DND-41 (cell line): ENCODE measurements at regions not wholly inside any gene's neighbourhood (a gene's known extent, or its start where the extent isn't known, plus 50 kb on each side); places are given as distances from the start of the nearest gene placed in this dataset.

Experiments used
- ATAC-seq: fragments of 200-7000 bp; cut with Tn5 transposase; 3 replicates; pipeline ENCODE4 v1.9.1; 2021; ENCODE audit warnings: low read depth; ENCODE audit not compliant: insufficient read depth
- DNase-seq: peaks from one replicate; pipeline ENCODE4 v3.0.0-alpha.2; 2020
- H2AFZ ChIP-seq: 2 replicates; pipeline ENCODE4 v1.6.0; 2012; ENCODE audit warnings: low read depth, low read length
- H3K27ac ChIP-seq: 2 replicates; pipeline ENCODE4 v1.5.1; 2012; ENCODE audit warnings: low read length, inconsistent platforms
- H3K27me3 ChIP-seq: fragments of 200-600 bp; sonication (generic); 2 replicates; pipeline ENCODE4 v1.6.0; 2012; ENCODE audit warnings: low read length, mild to moderate bottlenecking, inconsistent platforms; ENCODE audit not compliant: insufficient read depth, poor library complexity
- H3K36me3 ChIP-seq: 2 replicates; pipeline ENCODE4 v1.5.1; 2012; ENCODE audit warnings: low read length, inconsistent platforms; ENCODE audit not compliant: insufficient read depth
- H3K4me1 ChIP-seq: 2 replicates; pipeline ENCODE4 v1.5.1; 2012; ENCODE audit warnings: mild to moderate bottlenecking, low read length; ENCODE audit not compliant: insufficient read depth
- H3K4me2 ChIP-seq: 2 replicates; pipeline ENCODE4 v1.6.0; 2012; ENCODE audit warnings: mild to moderate bottlenecking, moderate library complexity, low read length, inconsistent platforms; ENCODE audit not compliant: insufficient read depth
- H3K4me3 ChIP-seq, 2 experiments: fragments of 200-600 bp in 1 of 2; shearing (Covaris generic) in 1 of 2; 2 replicates each; pipeline ENCODE4 v1.5.1; 2012 to 2016; ENCODE audit warnings: inconsistent platforms in 2 of 2, low read length in 2 of 2, mild to moderate bottlenecking in 2 of 2, low read depth in 1 of 2, moderate library complexity in 1 of 2
- H3K79me2 ChIP-seq: 2 replicates; pipeline ENCODE4 v1.6.0; 2012; ENCODE audit warnings: low read length, inconsistent platforms; ENCODE audit not compliant: insufficient read depth
- H3K9ac ChIP-seq: 2 replicates; pipeline ENCODE4 v1.6.0; 2012; ENCODE audit warnings: low read depth, mild to moderate bottlenecking, inconsistent platforms, low read length, moderate library complexity
- H3K9me3 ChIP-seq: 2 replicates; pipeline ENCODE4 v1.5.1; 2012; ENCODE audit warnings: low read length, moderate library complexity, mild to moderate bottlenecking, inconsistent platforms; ENCODE audit not compliant: insufficient read depth, severe bottlenecking
- H4K20me1 ChIP-seq: 2 replicates; pipeline ENCODE4 v1.6.0; 2012; ENCODE audit warnings: low read length; ENCODE audit not compliant: insufficient read depth
- EZH2 ChIP-seq: IDR thresholded peaks from 3 replicates; pipeline ENCODE4 v1.6.1; 2012; ENCODE audit warnings: borderline replicate concordance, low read depth, mild to moderate bottlenecking, moderate library complexity, low read length, inconsistent platforms; ENCODE audit not compliant: severe bottlenecking
- TF ChIP-seq, protein P1 (sequence below): IDR thresholded peaks from 2 replicates; pipeline ENCODE4 v1.5.1; 2012; ENCODE audit warnings: borderline replicate concordance, low read length, moderate library complexity, mild to moderate bottlenecking; ENCODE audit not compliant: poor library complexity, severe bottlenecking; ENCODE audit errors: extremely low read depth

GRCh38 chr20:22844959-22845358 lies 190.2 kb upstream of the SSTR4 start:
- DNase-seq (no peak), ATAC-seq (no peak)
- H3K79me2 ChIP-seq = no peaks in the 10 kb centered on the region
- no peak overlapping the region for H3K4me2 ChIP-seq
- H4K20me1 ChIP-seq = no peaks in the 10 kb centered on the region
- TF ChIP-seq EZH2 = no peak
- TF ChIP-seq, protein P1, sequence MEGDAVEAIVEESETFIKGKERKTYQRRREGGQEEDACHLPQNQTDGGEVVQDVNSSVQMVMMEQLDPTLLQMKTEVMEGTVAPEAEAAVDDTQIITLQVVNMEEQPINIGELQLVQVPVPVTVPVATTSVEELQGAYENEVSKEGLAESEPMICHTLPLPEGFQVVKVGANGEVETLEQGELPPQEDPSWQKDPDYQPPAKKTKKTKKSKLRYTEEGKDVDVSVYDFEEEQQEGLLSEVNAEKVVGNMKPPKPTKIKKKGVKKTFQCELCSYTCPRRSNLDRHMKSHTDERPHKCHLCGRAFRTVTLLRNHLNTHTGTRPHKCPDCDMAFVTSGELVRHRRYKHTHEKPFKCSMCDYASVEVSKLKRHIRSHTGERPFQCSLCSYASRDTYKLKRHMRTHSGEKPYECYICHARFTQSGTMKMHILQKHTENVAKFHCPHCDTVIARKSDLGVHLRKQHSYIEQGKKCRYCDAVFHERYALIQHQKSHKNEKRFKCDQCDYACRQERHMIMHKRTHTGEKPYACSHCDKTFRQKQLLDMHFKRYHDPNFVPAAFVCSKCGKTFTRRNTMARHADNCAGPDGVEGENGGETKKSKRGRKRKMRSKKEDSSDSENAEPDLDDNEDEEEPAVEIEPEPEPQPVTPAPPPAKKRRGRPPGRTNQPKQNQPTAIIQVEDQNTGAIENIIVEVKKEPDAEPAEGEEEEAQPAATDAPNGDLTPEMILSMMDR = no peak
- H3K4me3 ChIP-seq = no peak overlapping the region
- H2AFZ ChIP-seq = no peak overlapping the region
- H3K9ac ChIP-seq = no peak overlapping the region
- H3K4me1 ChIP-seq = no peaks in the 10 kb centered on the region
- no peaks in the 10 kb centered on the region for H3K36me3 ChIP-seq
- H3K27me3 ChIP-seq = no peaks in the 10 kb centered on the region
- H3K27ac ChIP-seq = no peak overlapping the region
- H3K9me3 ChIP-seq = no peaks in the 10 kb centered on the region

DNA sequence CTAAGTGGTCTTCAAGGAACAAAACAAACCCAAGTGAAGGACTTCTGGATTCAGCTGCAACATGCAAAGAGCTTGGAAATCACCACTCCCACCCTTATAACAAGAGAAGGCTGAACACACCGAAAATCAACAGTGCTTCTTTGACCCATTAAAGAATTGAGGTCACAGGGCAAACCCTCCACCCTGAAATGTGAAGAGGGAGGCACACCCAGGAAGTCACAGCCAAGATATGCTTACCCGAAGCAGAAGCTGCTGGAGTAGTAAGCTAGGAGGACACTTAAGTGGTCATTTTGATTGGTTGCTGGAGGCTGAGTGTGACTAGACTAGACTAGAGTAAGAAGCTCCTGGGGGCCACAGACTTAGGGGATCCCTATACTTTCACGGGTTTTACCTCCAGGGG lies 188.2 kb upstream of the SSTR4 start:
- H3K36me3 ChIP-seq = no peaks in the 10 kb centered on the region
- no peak overlapping the region for H3K27ac ChIP-seq
- H3K9ac ChIP-seq = no peak overlapping the region
- no peak overlapping the region for H3K4me3 ChIP-seq
- no peaks in the 10 kb centered on the region for H3K79me2 ChIP-seq
- ATAC-seq (no peak), DNase-seq (no peak)
- H3K4me2 ChIP-seq = no peak overlapping the region
- no peaks in the 10 kb centered on the region for H3K4me1 ChIP-seq
- H3K27me3 ChIP-seq = no peaks in the 10 kb centered on the region
- no peaks in the 10 kb centered on the region for H3K9me3 ChIP-seq
- H4K20me1 ChIP-seq = no peaks in the 10 kb centered on the region
- TF ChIP-seq, protein P1 = no peak
- no peak for TF ChIP-seq EZH2
- no peak overlapping the region for H2AFZ ChIP-seq

- no peaks in the 10 kb centered on the region for H3K9me3 ChIP-seq
- no peaks in the 10 kb centered on the region for H4K20me1 ChIP-seq
- TF ChIP-seq, protein P1 = no peak
- no peak for TF ChIP-seq EZH2
- H3K36me3 ChIP-seq = no peaks in the 10 kb centered on the region
- no peak for DNase-seq
- no peak overlapping the region for H3K9ac ChIP-seq
- no peak overlapping the region for H3K27ac ChIP-seq
- no peak overlapping the region for H3K4me2 ChIP-seq
- H3K79me2 ChIP-seq = no peaks in the 10 kb centered on the region
- no peak for ATAC-seq
- no peak overlapping the region for H3K4me3 ChIP-seq
- H3K4me1 ChIP-seq = no peaks in the 10 kb centered on the region
- no peak overlapping the region for H2AFZ ChIP-seq
- no peaks in the 10 kb centered on the region for H3K27me3 ChIP-seq
These were observed 186.7 kb upstream of the SSTR4 start for GRCh38 chr20:22848364-22848763.
